ENCODE measurements at regions not wholly inside any gene's neighbourhood (a gene's known extent, or its start where the extent isn't known, plus 50 kb on each side); places are given as distances from the start of the nearest gene placed in this dataset.
"Not testable (repeated sequence)": the region's sequence is repeated elsewhere in the genome, so short reads cannot be mapped to it uniquely, and the experiment has no call there.

GRCh38 chr1:788835-789234 lies 102.4 kb upstream of the OR4F16 start:
- Mint-ChIP-seq H3K9me3 (no peaks in the 10 kb centered on the region), H3K27ac (no peak overlapping the region), H3K36me3 (ENCODE audit: low read depth) (no peaks in the 10 kb centered on the region), H3K4me3 (no peak overlapping the region), H3K4me1 (ENCODE audit: low read depth) (no peaks in the 10 kb centered on the region), H3K27me3 (no peaks in the 10 kb centered on the region)
- Histone ChIP-seq H3K27me3 (ENCODE audit: control insufficient read depth in 1 of 2, insufficient read depth in 2 of 2, low read length in 2 of 2) (no peaks in the 10 kb centered on the region), H3K27ac (ENCODE audit: low read depth in 1 of 2, low read length in 2 of 2) (no peak overlapping the region), H3K9me3 (ENCODE audit: control insufficient read depth in 1 of 2, insufficient read depth in 1 of 2, low read length in 2 of 2) (peaks cover 0 to 10% of the 10 kb centered on the region in 2 experiments), H3K4me3 (ENCODE audit: low read length) (no peak overlapping the region), H3K4me1 (ENCODE audit: insufficient read depth, low read length) (no peaks in the 10 kb centered on the region), H3K36me3 (ENCODE audit: insufficient read depth, low read length) (no peaks in the 10 kb centered on the region)
- ATAC-seq (ENCODE audit: poor library complexity) (no peak), DNase-seq (no peak)
- ChIA-PET POLR2A (no interaction called here), CTCF (no interaction called here)
- TF ChIP-seq CTCF (IDR thresholded peaks at IDR 0.05): no peak
- intact Hi-C loops (cut with DNase I, micrococcal nuclease): no loop called here

GRCh38 chr1:789606-790005 lies 103.2 kb upstream of the OR4F16 start:
- H3K4me1 ChIP-seq (ENCODE audit: insufficient read depth, low read length); DNase-seq; CTCF ChIA-PET; ATAC-seq (ENCODE audit: poor library complexity); POLR2A ChIA-PET; H3K36me3 Mint-ChIP-seq (ENCODE audit: low read depth); H3K27ac Mint-ChIP-seq; H3K4me1 Mint-ChIP-seq (ENCODE audit: low read depth); H3K27me3 Mint-ChIP-seq; H3K4me3 ChIP-seq (ENCODE audit: low read length); H3K36me3 ChIP-seq (ENCODE audit: insufficient read depth, low read length); H3K27me3 ChIP-seq (ENCODE audit: control insufficient read depth in 1 of 2, insufficient read depth in 2 of 2, low read length in 2 of 2); H3K27ac ChIP-seq (ENCODE audit: low read depth in 1 of 2, low read length in 2 of 2); H3K4me3 Mint-ChIP-seq; H3K9me3 ChIP-seq (ENCODE audit: control insufficient read depth in 1 of 2, insufficient read depth in 1 of 2, low read length in 2 of 2); intact Hi-C loops (cut with DNase I, micrococcal nuclease); H3K9me3 Mint-ChIP-seq: not testable (repeated sequence)

GRCh38 chr1:790388-790930 lies 104.0 kb upstream of the OR4F16 start:
- ATAC-seq (ENCODE audit: poor library complexity); H3K9me3 ChIP-seq (ENCODE audit: control insufficient read depth in 1 of 2, insufficient read depth in 1 of 2, low read length in 2 of 2); H3K4me3 ChIP-seq (ENCODE audit: low read length); intact Hi-C loops (cut with DNase I, micrococcal nuclease); H3K9me3 Mint-ChIP-seq; H3K27me3 ChIP-seq (ENCODE audit: control insufficient read depth in 1 of 2, insufficient read depth in 2 of 2, low read length in 2 of 2); POLR2A ChIA-PET; H3K27me3 Mint-ChIP-seq; H3K27ac Mint-ChIP-seq; H3K4me3 Mint-ChIP-seq; H3K27ac ChIP-seq (ENCODE audit: low read depth in 1 of 2, low read length in 2 of 2); H3K4me1 Mint-ChIP-seq (ENCODE audit: low read depth); H3K36me3 ChIP-seq (ENCODE audit: insufficient read depth, low read length); H3K4me1 ChIP-seq (ENCODE audit: insufficient read depth, low read length); CTCF ChIA-PET; DNase-seq; H3K36me3 Mint-ChIP-seq (ENCODE audit: low read depth): not testable (repeated sequence)

- H3K4me3 ChIP-seq (ENCODE audit: low read length); ATAC-seq (ENCODE audit: poor library complexity); H3K36me3 Mint-ChIP-seq (ENCODE audit: low read depth); H3K4me1 ChIP-seq (ENCODE audit: insufficient read depth, low read length); POLR2A ChIA-PET; H3K9me3 Mint-ChIP-seq; H3K9me3 ChIP-seq (ENCODE audit: control insufficient read depth in 1 of 2, insufficient read depth in 1 of 2, low read length in 2 of 2); H3K27ac Mint-ChIP-seq; H3K27me3 Mint-ChIP-seq; CTCF ChIA-PET; H3K27ac ChIP-seq (ENCODE audit: low read depth in 1 of 2, low read length in 2 of 2); H3K36me3 ChIP-seq (ENCODE audit: insufficient read depth, low read length); H3K27me3 ChIP-seq (ENCODE audit: control insufficient read depth in 1 of 2, insufficient read depth in 2 of 2, low read length in 2 of 2); H3K4me1 Mint-ChIP-seq (ENCODE audit: low read depth); intact Hi-C loops (cut with DNase I, micrococcal nuclease); DNase-seq; H3K4me3 Mint-ChIP-seq: not testable (repeated sequence)
Observed at GRCh38 chr1:794310-794709, 107.9 kb upstream of the OR4F16 start.

- CTCF ChIA-PET; H3K4me3 Mint-ChIP-seq; DNase-seq; H3K27me3 ChIP-seq (ENCODE audit: control insufficient read depth in 1 of 2, insufficient read depth in 2 of 2, low read length in 2 of 2); POLR2A ChIA-PET; H3K4me1 Mint-ChIP-seq (ENCODE audit: low read depth); H3K36me3 Mint-ChIP-seq (ENCODE audit: low read depth); intact Hi-C loops (cut with DNase I, micrococcal nuclease); H3K36me3 ChIP-seq (ENCODE audit: insufficient read depth, low read length); H3K4me1 ChIP-seq (ENCODE audit: insufficient read depth, low read length); H3K27me3 Mint-ChIP-seq; H3K27ac ChIP-seq (ENCODE audit: low read depth in 1 of 2, low read length in 2 of 2); H3K4me3 ChIP-seq (ENCODE audit: low read length); ATAC-seq (ENCODE audit: poor library complexity); H3K27ac Mint-ChIP-seq; H3K9me3 ChIP-seq (ENCODE audit: control insufficient read depth in 1 of 2, insufficient read depth in 1 of 2, low read length in 2 of 2); H3K9me3 Mint-ChIP-seq: not testable (repeated sequence)
Observed at GRCh38 chr1:794918-795584, 108.6 kb upstream of the OR4F16 start.

GRCh38 chr1:797649-798048 lies 111.2 kb upstream of the OR4F16 start:
- H3K36me3 ChIP-seq (ENCODE audit: insufficient read depth, low read length); ATAC-seq (ENCODE audit: poor library complexity); H3K4me1 Mint-ChIP-seq (ENCODE audit: low read depth); POLR2A ChIA-PET; H3K36me3 Mint-ChIP-seq (ENCODE audit: low read depth); H3K27ac Mint-ChIP-seq; H3K27ac ChIP-seq (ENCODE audit: low read depth in 1 of 2, low read length in 2 of 2); DNase-seq; H3K9me3 Mint-ChIP-seq; H3K9me3 ChIP-seq (ENCODE audit: control insufficient read depth in 1 of 2, insufficient read depth in 1 of 2, low read length in 2 of 2); intact Hi-C loops (cut with DNase I, micrococcal nuclease); CTCF ChIA-PET; H3K4me3 ChIP-seq (ENCODE audit: low read length); H3K27me3 ChIP-seq (ENCODE audit: control insufficient read depth in 1 of 2, insufficient read depth in 2 of 2, low read length in 2 of 2); H3K4me3 Mint-ChIP-seq; H3K27me3 Mint-ChIP-seq; H3K4me1 ChIP-seq (ENCODE audit: insufficient read depth, low read length): not testable (repeated sequence)

All from CD4-positive, alpha-beta T cell (primary cell).